Fibroblast of skin of scalp (primary cell): ENCODE measurements at regions not wholly inside any gene's neighbourhood (a gene's known extent, or its start where the extent isn't known, plus 50 kb on each side); places are given as distances from the start of the nearest gene placed in this dataset.
A peak's percentile ranks its signal among the peaks of the same experiment; 100 is the strongest.
"Not testable (repeated sequence)": the region's sequence is repeated elsewhere in the genome, so short reads cannot be mapped to it uniquely, and the experiment has no call there.

Experiments used
- DNase-seq: peaks from one replicate; pipeline ENCODE4 v3.0.0-alpha.2; 2013

- DNase-seq, result no peak
Measured at GRCh38 chr14:26293909-26294308, 303.9 kb downstream of the NOVA1 start.

DNA sequence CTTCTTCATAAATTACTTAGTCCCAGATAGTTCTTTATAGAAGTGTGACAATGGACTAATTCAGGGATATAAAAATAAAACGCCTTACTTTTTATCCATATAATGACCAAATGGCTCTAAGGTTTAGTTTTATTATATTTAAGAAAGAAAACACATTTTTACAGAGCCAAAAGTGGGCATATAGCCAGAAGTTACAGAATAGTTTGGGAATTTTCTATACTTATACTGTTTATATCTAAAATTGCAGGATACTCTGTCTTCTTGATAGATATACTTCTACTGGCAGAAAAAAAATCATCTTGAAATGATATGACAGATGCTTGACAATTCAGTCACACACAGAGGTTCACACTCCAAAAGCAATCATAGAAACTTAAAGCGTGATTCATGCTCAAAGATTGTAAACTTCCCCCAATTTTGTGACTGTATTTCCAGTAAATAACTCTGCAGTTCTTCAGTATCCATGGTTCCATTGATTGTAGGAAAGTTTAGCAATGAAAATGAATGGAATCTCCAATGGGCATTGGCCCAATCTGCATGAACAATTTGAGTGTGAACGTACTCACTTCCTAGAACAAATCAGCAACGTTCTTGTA, 307.8 kb downstream of the NOVA1 start:
- peak; percentile 68 for DNase-seq

DNA sequence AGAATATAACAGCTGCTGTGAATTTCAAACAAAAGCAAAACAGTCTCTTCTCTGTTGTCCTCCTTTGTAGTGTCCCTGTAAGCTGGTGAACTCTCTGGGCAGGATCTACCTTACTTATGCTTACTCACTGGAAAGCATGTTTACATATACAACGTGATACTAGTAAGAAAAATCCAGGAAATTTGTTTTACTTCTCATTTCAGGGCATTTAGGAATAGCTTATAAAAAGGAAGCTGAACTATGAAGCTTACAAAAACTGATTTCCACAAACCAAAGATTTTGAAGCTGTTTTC, 311.0 kb downstream of the NOVA1 start:
- no peak for DNase-seq

DNA sequence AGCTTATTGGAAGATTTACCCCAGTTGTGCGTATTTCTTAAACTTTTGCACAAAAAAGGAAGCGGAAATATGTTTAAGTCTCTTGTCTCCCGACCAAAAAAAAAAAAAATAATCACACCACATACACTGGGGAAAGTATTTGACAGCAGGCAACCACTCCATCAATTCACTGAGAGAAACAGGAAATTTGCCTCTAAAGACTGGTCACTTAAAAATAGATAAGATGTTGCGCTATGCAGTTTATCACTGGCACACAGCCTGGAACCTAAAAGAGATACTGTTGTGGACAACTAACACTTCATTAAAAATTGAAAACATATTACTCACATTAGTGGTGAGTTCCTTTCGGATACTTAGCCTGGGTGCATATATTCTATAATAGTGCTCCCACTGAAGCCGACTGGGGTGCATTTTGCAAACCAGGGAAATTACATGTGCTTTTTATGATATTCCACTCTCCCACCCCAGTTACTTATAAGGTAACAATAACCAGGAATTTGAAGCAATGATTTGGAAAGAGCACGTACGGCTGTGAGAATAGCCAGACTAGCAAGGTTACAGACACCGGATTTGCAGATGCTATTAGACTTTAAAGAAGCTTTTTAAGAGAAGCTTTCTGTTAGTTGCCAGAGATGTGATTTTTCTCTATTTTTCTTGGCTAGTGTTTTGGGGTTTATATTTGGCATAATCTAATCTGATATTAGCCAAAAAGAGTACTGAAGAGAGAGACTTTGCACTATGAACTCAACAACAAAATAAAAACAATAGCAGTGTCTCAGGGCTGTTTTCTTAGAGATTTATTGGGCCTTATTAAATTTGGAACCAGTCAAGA, 311.5 kb downstream of the NOVA1 start:
- no peak for DNase-seq

GRCh38 chr14:26282578-26282977, 315.3 kb downstream of the NOVA1 start:
- DNase-seq, result no peak

- not testable (repeated sequence) for DNase-seq
Measured at GRCh38 chr14:26282011-26282410, 315.8 kb downstream of the NOVA1 start.

DNA sequence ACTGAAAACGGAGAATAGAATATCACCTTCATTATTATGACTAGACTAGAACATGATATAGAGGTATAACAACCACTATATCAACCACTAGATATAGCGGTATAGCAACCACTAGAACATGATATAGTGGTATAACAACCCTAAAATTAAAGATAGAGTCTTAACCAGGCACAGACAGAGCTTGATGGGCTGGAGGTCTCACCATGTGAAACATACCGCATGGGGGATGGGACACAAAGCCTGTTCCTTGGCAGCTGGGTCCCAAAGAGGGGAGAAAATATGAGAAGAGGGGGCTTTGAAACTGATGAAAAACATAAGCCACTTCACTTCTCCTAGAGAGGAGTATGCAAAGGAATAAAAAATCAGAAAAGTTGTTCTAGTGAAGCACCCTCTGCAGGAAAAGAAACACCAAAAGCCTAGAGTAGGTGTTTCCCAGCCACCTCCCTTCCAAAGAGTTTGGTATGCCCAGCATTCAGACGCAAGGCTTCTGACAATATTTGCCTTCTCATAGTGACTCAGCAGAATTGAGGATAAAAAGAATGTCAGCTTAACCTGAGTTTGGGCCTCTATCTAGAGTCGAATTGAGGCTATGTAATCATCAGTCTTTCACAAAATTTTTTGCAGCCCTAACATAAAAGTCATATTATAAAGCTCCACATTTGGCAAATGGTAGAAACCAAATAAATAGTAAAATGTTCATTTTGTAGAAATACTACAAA, 316.4 kb downstream of the NOVA1 start:
- DNase-seq, result peak; percentile 78

DNA sequence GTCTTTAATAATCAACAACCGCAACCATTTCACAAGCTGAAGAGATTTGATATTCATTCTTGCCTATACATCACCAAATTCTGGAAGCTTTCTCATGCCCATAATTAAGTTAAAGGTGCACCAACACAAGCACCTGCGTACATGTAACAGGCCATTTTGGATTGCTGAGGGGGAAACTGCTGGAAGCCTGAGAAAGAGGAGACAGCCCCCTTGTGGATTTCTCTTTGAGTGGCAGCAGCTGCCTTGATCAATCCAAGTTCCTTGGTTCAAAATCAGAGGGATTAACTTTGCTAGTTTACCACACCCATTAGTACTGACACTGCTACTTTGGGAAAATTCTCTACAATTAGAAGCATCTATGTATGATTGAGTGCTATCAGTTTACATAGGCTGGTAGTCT, 321.1 kb downstream of the NOVA1 start:
- DNase-seq, result no peak

DNA sequence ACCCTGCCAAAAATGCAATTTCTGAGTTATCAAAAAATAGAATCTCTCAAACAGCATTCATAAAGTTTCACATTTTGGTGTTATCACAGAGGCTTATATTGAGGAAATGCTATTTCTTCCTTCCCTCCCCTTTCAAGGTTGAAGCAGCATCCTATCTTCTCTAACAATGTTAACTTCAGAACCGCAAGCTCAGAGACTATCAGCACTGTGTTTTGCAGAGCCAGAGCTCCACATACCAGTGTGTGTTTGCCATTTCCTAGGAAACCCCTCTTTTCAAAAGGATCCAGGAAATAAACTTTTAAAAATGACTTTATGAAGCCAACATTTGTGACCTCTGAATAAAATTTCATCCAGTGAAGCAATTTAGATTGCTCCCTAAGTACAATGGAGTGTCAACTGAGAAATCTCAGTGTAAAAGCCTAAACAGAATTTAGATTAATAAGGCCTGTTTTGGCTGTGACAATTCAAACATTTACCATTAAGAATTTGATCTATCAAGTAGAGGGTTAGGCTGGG, 332.6 kb downstream of the NOVA1 start:
- no peak for DNase-seq

- no peak for DNase-seq
Measured at GRCh38 chr14:26261368-26262122, 336.3 kb downstream of the NOVA1 start.

GRCh38 chr14:26255213-26255612, 342.6 kb downstream of the NOVA1 start:
- peak; percentile 16 for DNase-seq

GRCh38 chr14:26252176-26252575, 345.7 kb downstream of the NOVA1 start:
- DNase-seq, result no peak

- DNase-seq, result no peak
Measured at GRCh38 chr14:26233118-26233517, 364.7 kb downstream of the NOVA1 start.

GRCh38 chr14:26218861-26219260, 379.0 kb downstream of the NOVA1 start:
- no peak for DNase-seq

DNA sequence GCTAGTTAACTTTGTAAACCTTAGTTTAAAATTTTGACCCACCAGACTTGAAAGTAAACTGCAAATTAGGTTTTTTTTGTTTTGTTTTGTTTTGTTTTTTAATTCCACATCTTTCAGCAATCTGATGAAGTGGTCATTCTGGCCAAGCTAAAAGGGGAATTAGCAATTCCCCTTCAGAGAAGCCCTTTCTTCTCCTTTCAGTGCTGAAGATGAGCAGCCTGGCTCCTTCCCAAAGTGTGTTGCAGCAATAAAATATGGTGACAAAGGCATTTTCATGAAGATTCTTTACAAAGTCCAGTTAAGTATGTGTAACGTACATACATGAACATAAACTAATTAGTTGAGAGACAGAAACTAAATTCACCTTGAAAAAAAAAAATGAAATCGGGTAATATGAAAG, 380.1 kb downstream of the NOVA1 start:
- no peak for DNase-seq

- no peak for DNase-seq
Measured at GRCh38 chr14:26216786-26217185, 381.0 kb downstream of the NOVA1 start.

DNA sequence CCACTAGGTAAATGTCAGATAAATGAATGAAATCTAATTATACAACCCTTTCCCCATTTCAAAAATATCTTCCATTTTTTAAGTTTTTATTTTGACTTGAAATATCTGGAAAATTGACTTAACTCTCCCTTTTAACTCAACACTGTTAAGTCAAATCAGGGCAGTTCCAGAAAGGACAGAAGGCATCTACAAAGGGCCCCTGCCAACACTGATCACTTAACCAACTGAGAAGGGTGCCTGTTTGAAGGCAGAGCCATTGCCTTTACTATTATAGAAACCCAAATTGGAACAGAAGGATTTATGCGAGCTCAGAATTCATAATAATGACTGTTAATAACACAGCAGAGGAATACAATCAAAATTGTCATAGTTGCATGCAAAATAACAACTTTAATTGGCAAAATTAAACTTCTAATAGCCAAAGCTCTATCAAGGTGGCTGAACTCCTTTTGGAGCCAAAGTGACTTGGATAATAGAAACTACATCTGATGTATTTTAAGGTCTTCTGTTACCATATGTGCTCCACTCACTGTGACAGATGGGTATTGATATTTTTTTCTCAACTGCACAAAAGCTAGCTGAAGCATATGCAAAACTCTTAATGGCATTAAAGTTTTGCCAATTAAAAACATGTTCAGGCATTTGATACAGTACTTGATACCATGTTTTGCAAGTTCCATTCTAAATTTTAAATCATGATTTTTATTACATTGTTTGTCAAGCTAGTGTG, 383.8 kb downstream of the NOVA1 start:
- DNase-seq, result no peak

- no peak for DNase-seq
Measured at GRCh38 chr14:26209699-26210098, 388.1 kb downstream of the NOVA1 start.

DNA sequence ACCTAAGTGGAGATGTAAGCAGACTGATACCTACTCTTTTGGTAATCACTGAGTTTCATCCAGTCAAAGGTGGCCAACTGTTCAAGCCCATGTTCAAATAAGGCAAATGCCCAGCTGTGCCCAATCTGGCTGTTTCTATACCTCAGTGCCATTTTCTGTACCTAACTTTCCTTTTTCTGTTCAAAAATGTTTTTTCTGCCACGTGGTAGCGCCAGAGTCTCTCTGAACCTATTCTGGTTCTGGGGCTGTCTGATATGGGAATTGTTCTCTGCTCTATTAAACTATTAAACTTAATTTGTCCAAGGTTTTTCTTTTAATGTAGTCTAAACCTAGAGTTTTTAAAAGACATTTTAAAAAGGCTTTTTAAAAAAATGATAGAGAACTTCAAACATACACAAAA, 391.2 kb downstream of the NOVA1 start:
- DNase-seq, result no peak

GRCh38 chr14:26204728-26205479, 392.9 kb downstream of the NOVA1 start:
- no peak for DNase-seq

- DNase-seq, result no peak
Measured at GRCh38 chr14:26204366-26204727, 393.5 kb downstream of the NOVA1 start.

- DNase-seq, result peak; percentile 58
Measured at GRCh38 chr14:26200687-26201086, 397.1 kb downstream of the NOVA1 start.
